Suppressor macrophage (primary cell): ENCODE measurements at regions not wholly inside any gene's neighbourhood (a gene's known extent, or its start where the extent isn't known, plus 50 kb on each side); places are given as distances from the start of the nearest gene placed in this dataset.

Source experiments
- DNase-seq, 4 experiments: peaks; one replicate each; pipeline ENCODE4 v3.0.0-alpha.2; 2020 to 2022

DNA sequence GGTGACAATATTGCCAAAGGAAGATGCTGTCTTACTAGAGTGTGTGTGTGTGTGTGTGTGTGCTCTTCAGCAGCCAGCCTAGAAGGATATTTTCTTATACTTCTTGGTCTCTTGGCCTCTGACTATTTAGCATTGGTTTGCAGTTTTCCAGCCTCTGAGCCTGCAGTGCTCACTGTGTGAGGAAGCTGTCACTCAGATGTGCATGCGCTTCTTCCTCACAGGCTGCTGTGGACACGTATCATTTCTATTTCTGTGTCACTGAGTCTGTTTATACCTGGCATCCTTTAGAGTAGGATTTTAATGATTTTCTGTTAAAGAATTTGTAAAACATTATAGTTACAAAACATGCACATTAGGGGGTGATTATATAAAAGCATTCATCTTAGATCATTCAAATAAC, 83.3 kb downstream of the ALDH8A1 start:
- no peak for DNase-seq

- DNase-seq = no peak
Observed at GRCh38 chr6:134864558-134864957, 85.3 kb downstream of the ALDH8A1 start.

GRCh38 chr6:134863763-134864510, 86.0 kb downstream of the ALDH8A1 start:
- DNase-seq = no peak

DNA sequence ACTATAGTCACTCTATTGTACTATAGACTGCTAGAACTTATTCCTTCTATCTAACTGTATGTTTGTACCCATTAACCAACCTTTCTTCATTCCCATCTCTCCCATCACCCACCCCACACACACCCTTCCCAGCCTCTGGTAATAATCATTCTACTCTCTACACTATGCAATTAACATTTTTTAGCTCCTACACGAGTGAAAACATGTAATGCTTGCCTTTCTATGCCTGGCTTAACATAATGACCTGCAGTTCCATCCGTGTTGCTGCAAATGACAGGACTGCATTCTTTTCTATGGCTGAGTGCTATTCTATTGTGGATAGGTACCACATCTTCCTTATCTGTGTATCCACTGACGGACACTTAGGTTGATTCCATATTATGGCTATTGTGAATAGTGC, 95.5 kb downstream of the ALDH8A1 start:
- no peak for DNase-seq

DNA sequence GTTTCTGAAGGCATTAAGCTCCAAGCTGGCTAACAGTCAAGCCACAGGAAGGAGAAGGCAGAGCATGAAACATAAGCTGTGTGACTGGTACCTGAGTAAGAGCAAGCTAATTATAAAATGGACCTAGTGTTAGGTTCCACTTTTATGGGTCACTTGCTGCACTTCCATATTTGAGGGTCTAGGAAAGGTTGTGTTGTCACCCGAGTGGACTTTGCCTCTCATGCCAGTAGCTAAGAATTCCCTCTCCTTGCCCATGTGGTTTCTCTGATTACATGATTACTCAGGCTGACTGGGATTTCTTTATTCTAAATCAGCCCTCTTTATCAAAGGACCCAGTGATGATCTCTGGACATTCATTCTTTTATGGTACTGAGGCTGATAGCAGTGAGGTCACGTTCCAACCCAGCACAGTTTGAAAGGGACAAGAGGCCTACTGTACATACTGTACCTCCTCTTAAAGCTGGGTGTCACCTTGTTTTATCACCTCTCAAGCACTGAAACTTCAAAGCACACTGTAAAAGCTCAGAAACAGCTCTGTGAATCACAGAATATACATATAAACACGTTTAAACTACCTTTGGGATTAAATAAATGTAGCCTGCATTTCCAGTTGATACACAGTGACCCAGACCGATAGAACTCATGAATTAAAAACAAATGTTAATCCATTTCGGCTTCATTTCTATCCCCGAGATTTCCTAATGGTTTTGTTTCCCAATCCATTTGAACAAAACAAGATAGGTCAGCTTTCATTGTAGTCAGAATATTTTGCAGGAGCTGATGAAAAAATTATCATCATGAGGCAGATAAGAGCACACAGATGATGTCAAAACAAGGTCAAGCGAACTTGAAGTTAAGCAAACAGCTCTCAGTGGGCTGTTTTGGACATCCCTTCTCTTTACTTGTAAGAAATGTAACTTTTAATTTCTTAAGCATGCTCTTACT, 96.5 kb downstream of the ALDH8A1 start:
- DNase-seq = no peak

DNA sequence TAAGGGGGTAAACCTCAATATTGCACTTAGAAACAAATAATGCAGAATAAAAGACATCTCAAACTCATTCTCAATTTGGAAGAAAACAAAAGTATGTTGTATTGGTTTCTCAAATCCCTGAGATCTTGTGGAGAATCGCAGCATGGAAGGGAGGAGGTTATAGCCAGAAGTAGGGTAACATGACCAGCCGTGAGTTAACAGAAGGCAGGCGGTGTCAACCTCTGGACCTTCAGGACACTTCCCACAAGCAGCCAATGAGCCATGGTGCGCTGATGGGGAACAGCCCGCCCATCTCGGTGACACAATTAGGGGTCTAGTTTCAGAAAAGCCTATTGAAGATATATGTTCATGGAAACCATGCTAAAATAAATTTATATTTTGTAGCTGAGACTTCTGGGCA, 98.4 kb downstream of the ALDH8A1 start:
- DNase-seq = no peak

GRCh38 chr6:134850721-134851305, 99.1 kb downstream of the ALDH8A1 start:
- DNase-seq = no peak

DNA sequence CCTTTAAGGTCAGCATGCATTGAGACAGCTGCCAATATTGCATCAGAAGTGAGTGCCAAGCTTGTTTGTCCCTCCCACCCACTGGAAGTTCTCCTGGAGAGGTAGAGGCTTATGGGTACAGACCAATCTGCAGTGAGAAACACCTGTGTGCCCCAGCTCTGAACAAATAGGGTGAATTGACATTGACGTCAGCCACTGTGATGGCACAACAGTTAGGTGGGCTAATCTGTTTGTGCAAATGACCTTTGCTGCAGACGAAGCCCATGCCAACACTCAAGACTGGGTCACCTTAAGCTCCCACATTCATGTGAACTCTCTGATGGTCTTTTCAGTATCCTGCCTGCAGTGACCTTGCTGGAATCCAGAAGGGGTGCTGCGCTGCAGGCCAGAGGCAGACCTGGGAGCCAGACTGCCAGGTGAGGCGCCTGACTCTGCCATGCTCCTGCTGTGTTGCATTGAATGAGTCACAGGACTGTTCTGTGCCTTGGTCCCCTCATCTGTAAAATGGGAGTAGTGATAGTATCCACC, 99.9 kb downstream of the ALDH8A1 start:
- no peak for DNase-seq

DNA sequence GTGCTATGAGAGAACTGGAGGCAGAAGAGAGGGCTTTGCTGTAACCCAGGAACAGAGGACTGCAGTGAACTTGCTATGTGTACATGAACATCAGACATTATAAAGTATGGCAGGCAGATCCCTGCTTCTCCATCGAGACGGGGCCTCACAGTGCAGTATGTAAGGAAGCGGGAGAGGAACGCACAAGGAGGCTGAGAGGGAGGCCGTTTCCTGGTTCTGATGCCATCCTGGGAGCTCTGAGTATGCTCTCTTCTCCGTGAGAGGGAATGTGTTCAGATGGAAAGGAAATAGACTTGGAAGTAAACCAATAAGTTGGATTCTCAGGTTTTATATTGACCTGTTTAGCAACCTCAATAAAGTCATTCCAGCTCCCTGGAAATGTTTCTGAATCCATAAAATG, 101.8 kb downstream of the ALDH8A1 start:
- DNase-seq = no peak

DNA sequence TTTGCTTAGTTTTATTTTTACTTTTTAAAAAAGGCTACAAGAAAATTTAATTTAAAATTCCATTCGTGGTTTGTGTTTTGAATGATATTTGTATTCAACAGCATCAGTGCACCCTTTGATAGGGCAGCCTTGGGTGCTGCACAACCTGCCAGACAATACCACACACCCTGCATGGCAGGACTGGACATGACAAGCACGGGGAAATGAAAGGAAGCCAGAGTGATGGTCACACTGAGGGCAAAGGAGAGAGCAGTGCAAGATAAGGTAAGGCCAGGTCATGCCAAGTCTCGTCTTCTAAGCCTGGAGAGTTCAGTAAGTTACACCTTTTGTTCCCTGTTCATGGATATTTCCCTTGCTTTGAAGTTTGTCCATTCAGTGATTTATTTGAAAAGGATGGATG, 103.0 kb downstream of the ALDH8A1 start:
- no peak for DNase-seq

DNA sequence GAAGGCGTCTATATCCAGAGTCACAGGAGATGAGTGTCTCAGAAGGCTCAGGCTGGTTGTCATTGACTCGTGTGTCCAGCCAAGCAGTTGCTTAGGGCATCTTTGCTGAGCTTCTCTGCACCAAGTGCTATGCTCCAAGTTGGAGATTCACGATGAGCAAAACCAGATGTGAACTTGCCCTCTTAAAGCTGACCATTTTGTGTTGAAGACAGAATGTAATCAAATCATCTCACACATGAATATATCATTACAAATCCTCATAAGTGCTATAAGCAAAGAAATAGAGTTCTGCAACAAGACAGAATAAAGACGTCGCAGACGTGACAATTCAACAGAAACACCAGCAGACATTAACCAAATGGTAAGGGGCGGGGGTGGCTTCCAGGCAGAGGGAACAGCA, 103.9 kb downstream of the ALDH8A1 start:
- DNase-seq = no peak

- DNase-seq = no peak
Observed at GRCh38 chr6:134844120-134844519, 105.8 kb downstream of the ALDH8A1 start.

- DNase-seq = no peak
Observed at GRCh38 chr6:134840086-134840867, 109.6 kb downstream of the ALDH8A1 start.

- no peak for DNase-seq
Observed at GRCh38 chr6:134835993-134836392, 113.9 kb downstream of the ALDH8A1 start.

GRCh38 chr6:134830940-134831339, 119.0 kb downstream of the ALDH8A1 start:
- DNase-seq = no peak

- no peak for DNase-seq
Observed at GRCh38 chr6:134830194-134830593, 119.7 kb downstream of the ALDH8A1 start.

- DNase-seq = no peak
Observed at GRCh38 chr6:134828641-134829040, 121.3 kb downstream of the ALDH8A1 start.

GRCh38 chr6:134826889-134827737, 122.8 kb downstream of the ALDH8A1 start:
- DNase-seq = no peak

DNA sequence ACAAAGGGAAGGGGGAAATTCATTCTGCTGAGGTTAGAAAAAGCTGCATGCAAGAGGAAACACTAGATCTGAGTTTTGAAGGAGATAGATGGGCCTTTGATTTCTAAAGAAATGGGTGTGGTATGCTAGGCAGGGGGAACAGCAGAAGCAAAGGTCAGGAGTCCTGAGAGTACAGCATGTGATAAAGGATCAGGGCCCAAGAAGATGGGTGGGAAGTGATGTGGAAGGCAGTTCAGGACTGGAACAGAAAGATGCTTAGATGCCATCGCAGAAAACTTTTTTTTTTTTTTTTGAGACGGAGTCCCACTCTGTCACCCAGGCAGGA, 126.2 kb downstream of the ALDH8A1 start:
- peak in 2 of 4 experiments; percentile 19 to 46 for DNase-seq

- peak; percentile 85 to 95 (median 90) for DNase-seq
Observed at GRCh38 chr6:134822920-134823709, 126.8 kb downstream of the ALDH8A1 start.
